Thyroid gland (tissue), 4 donors: ENCODE measurements at regions not wholly inside any gene's neighbourhood (a gene's known extent, or its start where the extent isn't known, plus 50 kb on each side); places are given as distances from the start of the nearest gene placed in this dataset.

ENCODE experiments used
- CTCF ChIP-seq, 6 experiments: fragments of 200-600 bp in 3 of 6; fragments of 450-650 bp in 3 of 6; sonication (generic) in 3 of 6; IDR thresholded peaks; one replicate each; pipeline ENCODE4 v1.5.1; 2016 to 2019; ENCODE audit warnings: antibody characterized with exemption in 6 of 6, mild to moderate bottlenecking in 2 of 6, inconsistent platforms in 1 of 6, moderate library complexity in 1 of 6
- POLR2A ChIP-seq, 2 donors: fragments of 450-650 bp; IDR thresholded peaks; one replicate each; pipeline ENCODE4 v1.6.1; 2017; ENCODE audit warnings: antibody characterized with exemption in 2 of 2, mild to moderate bottlenecking in 2 of 2, moderate library complexity in 1 of 2

- no peak for TF ChIP-seq CTCF (IDR thresholded peaks at IDR 0.05)
- TF ChIP-seq POLR2A (IDR thresholded peaks at IDR 0.05), result no peak
Measured at GRCh38 chr6:74070711-74071110, 374.7 kb downstream of the CD109 start.
